ENCODE measurements at regions not wholly inside any gene's neighbourhood (a gene's known extent, or its start where the extent isn't known, plus 50 kb on each side); places are given as distances from the start of the nearest gene placed in this dataset.

DNA sequence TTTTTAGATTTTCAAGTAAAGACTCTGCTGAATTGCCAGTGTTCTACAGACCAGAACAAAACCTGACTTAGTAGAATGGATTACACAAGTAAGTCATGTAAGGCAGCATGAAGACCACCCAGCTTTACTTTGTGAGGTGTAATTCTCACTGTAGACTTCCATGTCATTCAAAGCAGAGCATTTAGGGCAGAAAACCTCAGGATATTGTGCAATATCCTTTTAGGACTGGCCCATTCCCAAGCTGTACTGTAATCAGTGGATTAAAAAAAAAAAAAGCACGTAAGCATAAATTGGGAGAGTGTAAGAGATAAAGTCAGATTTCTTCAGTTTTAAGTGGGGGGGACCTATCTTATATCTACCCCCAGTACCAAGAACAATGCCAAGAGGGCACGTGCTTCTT lies 380.5 kb upstream of the PRMT6 start:
- no peak for DNase-seq (ENCODE audit: low read depth, low spot score)
- TF ChIP-seq, protein P1, sequence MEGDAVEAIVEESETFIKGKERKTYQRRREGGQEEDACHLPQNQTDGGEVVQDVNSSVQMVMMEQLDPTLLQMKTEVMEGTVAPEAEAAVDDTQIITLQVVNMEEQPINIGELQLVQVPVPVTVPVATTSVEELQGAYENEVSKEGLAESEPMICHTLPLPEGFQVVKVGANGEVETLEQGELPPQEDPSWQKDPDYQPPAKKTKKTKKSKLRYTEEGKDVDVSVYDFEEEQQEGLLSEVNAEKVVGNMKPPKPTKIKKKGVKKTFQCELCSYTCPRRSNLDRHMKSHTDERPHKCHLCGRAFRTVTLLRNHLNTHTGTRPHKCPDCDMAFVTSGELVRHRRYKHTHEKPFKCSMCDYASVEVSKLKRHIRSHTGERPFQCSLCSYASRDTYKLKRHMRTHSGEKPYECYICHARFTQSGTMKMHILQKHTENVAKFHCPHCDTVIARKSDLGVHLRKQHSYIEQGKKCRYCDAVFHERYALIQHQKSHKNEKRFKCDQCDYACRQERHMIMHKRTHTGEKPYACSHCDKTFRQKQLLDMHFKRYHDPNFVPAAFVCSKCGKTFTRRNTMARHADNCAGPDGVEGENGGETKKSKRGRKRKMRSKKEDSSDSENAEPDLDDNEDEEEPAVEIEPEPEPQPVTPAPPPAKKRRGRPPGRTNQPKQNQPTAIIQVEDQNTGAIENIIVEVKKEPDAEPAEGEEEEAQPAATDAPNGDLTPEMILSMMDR (IDR thresholded peaks at IDR 0.05; ENCODE audit: low read depth, low read length) = no peak
- in situ Hi-C loops (cut with HindIII; ENCODE audit: low sequenced_read_pairs) = no loop called here
- H3K4me3 ChIP-seq (ENCODE audit: low read depth, low read length) = no peak overlapping the region

DNA sequence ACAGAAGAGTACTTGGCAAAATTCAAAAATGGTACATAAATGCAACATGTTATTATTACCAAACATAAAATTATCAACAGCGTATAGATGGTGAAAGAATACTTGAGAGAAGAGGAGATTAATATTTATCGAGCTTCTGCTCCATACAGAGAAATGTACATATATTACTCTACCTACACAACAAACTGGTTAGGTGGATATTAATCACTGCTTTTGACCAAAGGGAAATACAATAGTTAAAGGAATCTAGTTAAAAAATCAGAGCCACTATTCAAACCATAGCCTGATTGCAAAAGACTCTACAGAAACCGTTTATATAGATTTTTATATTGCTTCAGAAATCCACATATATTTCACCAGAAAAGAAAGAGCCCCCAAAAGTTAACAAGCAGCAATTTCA lies 379.3 kb upstream of the PRMT6 start:
- in situ Hi-C loops (cut with HindIII; ENCODE audit: low sequenced_read_pairs) = no loop called here
- no peak overlapping the region for H3K4me3 ChIP-seq (ENCODE audit: low read depth, low read length)
- TF ChIP-seq, protein P1 (IDR thresholded peaks at IDR 0.05; ENCODE audit: low read depth, low read length) = no peak
- DNase-seq (ENCODE audit: low read depth, low spot score) = no peak

DNA sequence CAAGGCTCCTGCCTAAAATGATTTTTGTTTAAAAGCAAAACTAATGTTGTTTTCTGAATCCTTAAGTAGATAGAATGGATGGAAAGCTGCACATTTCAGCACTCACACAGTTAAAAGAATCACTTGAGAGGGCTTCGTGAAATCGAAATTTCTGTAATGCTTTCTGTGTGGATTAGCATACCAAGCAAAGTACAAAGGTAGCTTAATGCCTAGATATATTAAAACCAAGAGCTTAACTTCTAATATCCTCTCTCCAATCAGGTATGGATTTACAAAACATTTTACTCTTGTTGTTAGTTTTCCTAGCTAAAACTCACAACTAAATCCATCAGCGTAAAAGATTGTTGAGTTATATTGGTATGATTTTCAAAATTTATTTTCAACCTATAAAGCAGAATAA lies 378.8 kb upstream of the PRMT6 start:
- DNase-seq (ENCODE audit: low read depth, low spot score) = no peak

DNA sequence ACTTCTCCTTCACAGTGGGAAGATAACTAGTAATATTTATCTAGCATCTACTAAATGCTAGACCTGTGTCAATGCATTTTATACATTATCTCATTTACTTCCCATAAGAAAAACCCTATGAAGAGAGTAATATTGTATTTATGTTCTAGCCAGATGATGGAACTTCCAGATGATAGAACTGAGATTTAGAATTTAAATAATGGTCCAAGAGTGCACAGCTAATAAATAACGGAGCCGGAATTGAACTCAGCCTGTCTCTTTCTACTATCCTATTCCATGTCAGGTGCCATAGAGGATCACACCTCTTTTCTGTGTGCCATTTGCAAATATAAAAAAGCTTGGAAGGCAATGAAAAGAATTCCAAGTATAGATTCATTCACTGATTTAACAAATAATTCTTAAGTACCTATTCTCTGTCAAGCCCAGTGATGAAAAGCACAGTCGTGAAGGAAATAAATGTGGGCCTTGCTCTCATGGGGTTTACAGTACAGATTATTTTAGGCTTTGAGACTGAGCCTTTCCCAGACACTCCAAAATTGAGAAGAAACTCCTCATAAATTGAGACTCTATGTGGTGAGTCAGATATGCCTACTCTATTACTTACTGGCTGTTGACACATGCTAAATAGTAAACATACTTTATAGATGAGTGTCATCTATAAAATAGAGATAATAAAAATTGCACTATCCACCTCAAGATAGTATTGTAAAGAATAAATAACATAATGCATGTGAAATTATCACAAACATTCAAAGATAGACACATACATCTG lies 378.0 kb upstream of the PRMT6 start:
- TF ChIP-seq, protein P1 (IDR thresholded peaks at IDR 0.05; ENCODE audit: low read depth, low read length) = no peak
- in situ Hi-C loops (cut with HindIII; ENCODE audit: low sequenced_read_pairs) = no loop called here
- DNase-seq (ENCODE audit: low read depth, low spot score) = no peak
- H3K4me3 ChIP-seq (ENCODE audit: low read depth, low read length) = no peak overlapping the region

More for the DNA sequence above, 378.8 kb upstream of the PRMT6 start:
- TF ChIP-seq, protein P1 (IDR thresholded peaks at IDR 0.05; ENCODE audit: low read depth, low read length) = no peak
- in situ Hi-C loops (cut with HindIII; ENCODE audit: low sequenced_read_pairs) = no loop called here
- no peak overlapping the region for H3K4me3 ChIP-seq (ENCODE audit: low read depth, low read length)

- TF ChIP-seq, protein P1 (IDR thresholded peaks at IDR 0.05; ENCODE audit: low read depth, low read length) = no peak
- DNase-seq (ENCODE audit: low read depth, low spot score) = no peak
- in situ Hi-C loops (cut with HindIII; ENCODE audit: low sequenced_read_pairs) = no loop called here
- H3K4me3 ChIP-seq (ENCODE audit: low read depth, low read length) = no peak overlapping the region
These were observed 376.3 kb upstream of the PRMT6 start for GRCh38 chr1:106680216-106680615.

DNA sequence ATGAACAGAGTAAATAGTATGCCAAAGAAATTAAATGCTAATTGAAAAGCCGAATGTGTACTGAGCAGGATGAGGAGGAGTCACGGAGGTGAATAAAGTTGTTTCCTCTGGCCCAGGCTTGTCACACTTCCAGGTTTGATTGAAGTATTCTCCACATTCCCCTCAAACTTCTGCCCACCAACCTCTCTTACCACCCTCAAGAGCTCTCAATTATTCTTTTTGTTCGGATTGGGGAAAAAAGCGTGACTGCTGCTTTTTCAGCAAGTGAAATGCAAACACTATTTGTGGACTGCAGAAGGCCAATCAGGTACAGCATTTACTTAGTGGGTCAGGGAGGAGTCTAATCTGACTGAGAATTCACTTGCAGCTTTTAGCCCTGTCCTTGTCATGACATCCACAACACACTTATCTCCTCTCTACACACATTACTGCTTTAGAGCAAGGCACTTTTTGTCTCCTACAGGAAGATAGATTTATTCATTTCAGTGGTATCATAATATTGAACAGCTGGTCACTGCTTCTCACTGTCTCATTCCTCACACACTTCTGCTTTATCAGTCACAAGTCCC lies 375.6 kb upstream of the PRMT6 start:
- H3K4me3 ChIP-seq (ENCODE audit: low read depth, low read length) = no peak overlapping the region
- no peak for DNase-seq (ENCODE audit: low read depth, low spot score)
- in situ Hi-C loops (cut with HindIII; ENCODE audit: low sequenced_read_pairs) = no loop called here
- TF ChIP-seq, protein P1 (IDR thresholded peaks at IDR 0.05; ENCODE audit: low read depth, low read length) = no peak

Measured in astrocyte of the spinal cord (primary cell).